KMS-11 (cell line): ENCODE measurements at regions not wholly inside any gene's neighbourhood (a gene's known extent, or its start where the extent isn't known, plus 50 kb on each side); places are given as distances from the start of the nearest gene placed in this dataset.

Source experiments
- H2AFZ ChIP-seq: fragments of 200-600 bp; sonication (generic); 2 replicates; pipeline ENCODE4 v1.6.1; 2016; ENCODE audit warnings: antibody characterized with exemption, mixed run types, low read depth
- H3K27ac ChIP-seq: fragments of 200-600 bp; sonication (generic); 2 replicates; pipeline ENCODE4 v1.6.1; 2016; ENCODE audit warnings: mild to moderate bottlenecking, mixed run types
- H3K27me3 ChIP-seq: fragments of 200-600 bp; sonication (generic); 2 replicates; pipeline ENCODE4 v1.6.1; 2017; ENCODE audit warnings: mild to moderate bottlenecking, low read depth, mixed run types, moderate library complexity; ENCODE audit not compliant: insufficient read depth
- H3K36me3 ChIP-seq: fragments of 200-600 bp; sonication (generic); 2 replicates; pipeline ENCODE4 v1.6.1; 2017; ENCODE audit warnings: mild to moderate bottlenecking, mixed run types; ENCODE audit not compliant: insufficient read depth
- H3K4me1 ChIP-seq: fragments of 200-600 bp; sonication (generic); 2 replicates; pipeline ENCODE4 v1.6.1; 2016; ENCODE audit warnings: mild to moderate bottlenecking, low read depth, mixed run types; ENCODE audit not compliant: poor library complexity, severe bottlenecking
- H3K4me2 ChIP-seq: fragments of 200-600 bp; sonication (generic); 2 replicates; pipeline ENCODE4 v1.7.0; 2016; ENCODE audit warnings: mild to moderate bottlenecking, mixed run types
- H3K4me3 ChIP-seq: fragments of 200-600 bp; sonication (generic); IDR thresholded peaks from 2 replicates; pipeline ENCODE4 v1.6.1; 2017; ENCODE audit warnings: low read depth, low read length, mixed read lengths; ENCODE audit not compliant: insufficient read depth
- H3K79me2 ChIP-seq: fragments of 200-600 bp; sonication (generic); 2 replicates; pipeline ENCODE4 v1.6.1; 2016; ENCODE audit warnings: low read depth, mixed run types; ENCODE audit not compliant: insufficient read depth
- H3K9ac ChIP-seq: fragments of 200-600 bp; sonication (generic); 2 replicates; pipeline ENCODE4 v1.6.1; 2016; ENCODE audit warnings: mild to moderate bottlenecking, mixed run types
- H4K20me1 ChIP-seq: fragments of 200-600 bp; sonication (generic); 2 replicates; pipeline ENCODE4 v1.6.1; 2016; ENCODE audit warnings: mild to moderate bottlenecking, mixed run types; ENCODE audit not compliant: insufficient read depth
- CTCF ChIP-seq: fragments of 200-600 bp; sonication (generic); conservative IDR thresholded peaks from 2 replicates; pipeline ENCODE4 v1.6.1; 2017; ENCODE audit warnings: low read depth, mild to moderate bottlenecking, antibody characterized with exemption, low read length, moderate library complexity, mixed read lengths

- no peak overlapping the region for H3K4me3 ChIP-seq
- H3K79me2 ChIP-seq, result no peaks in the 10 kb centered on the region
- H3K27me3 ChIP-seq, result no peaks in the 10 kb centered on the region
- H3K36me3 ChIP-seq, result no peaks in the 10 kb centered on the region
- H3K27ac ChIP-seq, result no peak overlapping the region
- no peak for TF ChIP-seq CTCF
- H3K4me2 ChIP-seq, result no peak overlapping the region
- no peak overlapping the region for H2AFZ ChIP-seq
- no peaks in the 10 kb centered on the region for H3K4me1 ChIP-seq
- no peak overlapping the region for H3K9ac ChIP-seq
- H4K20me1 ChIP-seq, result no peaks in the 10 kb centered on the region
These were observed 1944.6 kb upstream of the WWC1 start for GRCh38 chr5:166346726-166347374.

- Histone ChIP-seq H4K20me1 (no peaks in the 10 kb centered on the region), H3K4me1 (no peaks in the 10 kb centered on the region), H3K79me2 (no peaks in the 10 kb centered on the region), H3K27me3 (no peaks in the 10 kb centered on the region), H3K27ac (no peak overlapping the region), H3K36me3 (no peaks in the 10 kb centered on the region), H2AFZ (no peak overlapping the region), H3K4me3 (no peak overlapping the region), H3K4me2 (no peak overlapping the region), H3K9ac (no peak overlapping the region)
- no peak for TF ChIP-seq CTCF
These were observed 1942.4 kb upstream of the WWC1 start for GRCh38 chr5:166349046-166349445.

GRCh38 chr5:166353580-166353979 lies 1937.9 kb upstream of the WWC1 start:
- H3K9ac ChIP-seq, result no peak overlapping the region
- H3K36me3 ChIP-seq, result no peaks in the 10 kb centered on the region
- no peak overlapping the region for H2AFZ ChIP-seq
- TF ChIP-seq CTCF, result no peak
- H3K27me3 ChIP-seq, result no peaks in the 10 kb centered on the region
- no peaks in the 10 kb centered on the region for H4K20me1 ChIP-seq
- H3K4me3 ChIP-seq, result no peak overlapping the region
- H3K79me2 ChIP-seq, result no peaks in the 10 kb centered on the region
- H3K4me1 ChIP-seq, result no peaks in the 10 kb centered on the region
- H3K4me2 ChIP-seq, result no peak overlapping the region
- H3K27ac ChIP-seq, result no peak overlapping the region

GRCh38 chr5:166354332-166354731 lies 1937.1 kb upstream of the WWC1 start:
- Histone ChIP-seq H3K9ac (no peak overlapping the region), H3K4me3 (no peak overlapping the region), H3K4me2 (no peak overlapping the region), H3K27ac (no peak overlapping the region), H3K36me3 (no peaks in the 10 kb centered on the region), H2AFZ (no peak overlapping the region), H3K4me1 (no peaks in the 10 kb centered on the region), H3K27me3 (no peaks in the 10 kb centered on the region), H3K79me2 (no peaks in the 10 kb centered on the region), H4K20me1 (no peaks in the 10 kb centered on the region)
- TF ChIP-seq CTCF, result no peak
